ENCODE measurements at regions not wholly inside any gene's neighbourhood (a gene's known extent, or its start where the extent isn't known, plus 50 kb on each side); places are given as distances from the start of the nearest gene placed in this dataset.

DNA sequence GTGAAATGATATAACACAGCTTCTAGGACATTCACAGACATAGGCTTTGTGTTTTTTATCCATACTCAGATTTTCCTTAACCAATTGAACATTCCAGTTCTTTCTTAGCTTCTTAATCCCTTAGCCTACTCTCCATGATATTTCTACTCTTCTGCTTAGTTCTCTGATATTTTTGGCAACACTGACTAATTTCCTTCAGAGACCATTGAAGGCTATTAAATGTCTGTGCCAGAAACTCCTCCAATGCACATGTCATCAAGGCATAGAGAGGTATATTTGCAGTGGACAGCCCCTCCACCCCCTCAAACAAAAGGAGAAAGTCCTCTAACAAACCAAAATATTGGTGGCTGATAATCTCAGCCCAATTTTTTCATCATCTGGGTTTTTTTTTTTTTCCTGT, 105.9 kb upstream of the TSC22D2 start:
- TF ChIP-seq, protein P1, sequence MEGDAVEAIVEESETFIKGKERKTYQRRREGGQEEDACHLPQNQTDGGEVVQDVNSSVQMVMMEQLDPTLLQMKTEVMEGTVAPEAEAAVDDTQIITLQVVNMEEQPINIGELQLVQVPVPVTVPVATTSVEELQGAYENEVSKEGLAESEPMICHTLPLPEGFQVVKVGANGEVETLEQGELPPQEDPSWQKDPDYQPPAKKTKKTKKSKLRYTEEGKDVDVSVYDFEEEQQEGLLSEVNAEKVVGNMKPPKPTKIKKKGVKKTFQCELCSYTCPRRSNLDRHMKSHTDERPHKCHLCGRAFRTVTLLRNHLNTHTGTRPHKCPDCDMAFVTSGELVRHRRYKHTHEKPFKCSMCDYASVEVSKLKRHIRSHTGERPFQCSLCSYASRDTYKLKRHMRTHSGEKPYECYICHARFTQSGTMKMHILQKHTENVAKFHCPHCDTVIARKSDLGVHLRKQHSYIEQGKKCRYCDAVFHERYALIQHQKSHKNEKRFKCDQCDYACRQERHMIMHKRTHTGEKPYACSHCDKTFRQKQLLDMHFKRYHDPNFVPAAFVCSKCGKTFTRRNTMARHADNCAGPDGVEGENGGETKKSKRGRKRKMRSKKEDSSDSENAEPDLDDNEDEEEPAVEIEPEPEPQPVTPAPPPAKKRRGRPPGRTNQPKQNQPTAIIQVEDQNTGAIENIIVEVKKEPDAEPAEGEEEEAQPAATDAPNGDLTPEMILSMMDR (conservative IDR thresholded peaks at IDR 0.05), result no peak
- TF ChIP-seq ZFX (IDR thresholded peaks at IDR 0.05), result no peak

All from C4-2B (cell line).